ENCODE measurements at regions not wholly inside any gene's neighbourhood (a gene's known extent, or its start where the extent isn't known, plus 50 kb on each side); places are given as distances from the start of the nearest gene placed in this dataset.

GRCh38 chr16:86306811-86307513 is 203.4 kb upstream of the FOXF1 start:
- DNase-seq = no peak

- DNase-seq = no peak
Observed at GRCh38 chr16:86307514-86307903, 202.8 kb upstream of the FOXF1 start.

GRCh38 chr16:86308514-86308913 is 201.8 kb upstream of the FOXF1 start:
- DNase-seq = no peak

GRCh38 chr16:86313631-86314030 is 196.7 kb upstream of the FOXF1 start:
- no peak for DNase-seq

GRCh38 chr16:86314402-86315025 is 195.8 kb upstream of the FOXF1 start:
- DNase-seq = no peak

GRCh38 chr16:86316967-86317812 is 193.1 kb upstream of the FOXF1 start:
- no peak for DNase-seq

GRCh38 chr16:86317813-86318650 is 192.3 kb upstream of the FOXF1 start:
- DNase-seq = no peak

GRCh38 chr16:86319585-86320236 is 190.6 kb upstream of the FOXF1 start:
- DNase-seq = no peak

- DNase-seq = no peak
Observed at GRCh38 chr16:86320237-86320595, 190.1 kb upstream of the FOXF1 start.

GRCh38 chr16:86321491-86321890 is 188.8 kb upstream of the FOXF1 start:
- DNase-seq = no peak

- no peak for DNase-seq
Observed at GRCh38 chr16:86322283-86322682, 188.0 kb upstream of the FOXF1 start.

- no peak for DNase-seq
Observed at GRCh38 chr16:86322806-86323205, 187.5 kb upstream of the FOXF1 start.

GRCh38 chr16:86324320-86324719 is 186.0 kb upstream of the FOXF1 start:
- DNase-seq = no peak

- no peak for DNase-seq
Observed at GRCh38 chr16:86325360-86325759, 185.0 kb upstream of the FOXF1 start.

GRCh38 chr16:86325895-86326294 is 184.4 kb upstream of the FOXF1 start:
- DNase-seq = no peak

GRCh38 chr16:86327321-86327720 is 183.0 kb upstream of the FOXF1 start:
- no peak for DNase-seq

- no peak for DNase-seq
Observed at GRCh38 chr16:86330906-86331305, 179.4 kb upstream of the FOXF1 start.

- no peak for DNase-seq
Observed at GRCh38 chr16:86334079-86334635, 176.2 kb upstream of the FOXF1 start.

GRCh38 chr16:86335266-86336172 is 174.8 kb upstream of the FOXF1 start:
- DNase-seq = no peak

- DNase-seq = no peak
Observed at GRCh38 chr16:86337138-86337537, 173.2 kb upstream of the FOXF1 start.

Data from activated CD8-positive, alpha-beta memory T cell treated with anti-CD3 and anti-CD28 coated beads for 24 hours (primary cell).